KMS-11 (cell line): ENCODE measurements at regions not wholly inside any gene's neighbourhood (a gene's known extent, or its start where the extent isn't known, plus 50 kb on each side); places are given as distances from the start of the nearest gene placed in this dataset.

Experiments
- H2AFZ ChIP-seq: fragments of 200-600 bp; sonication (generic); 2 replicates; pipeline ENCODE4 v1.6.1; 2016; ENCODE audit warnings: antibody characterized with exemption, mixed run types, low read depth
- H3K27ac ChIP-seq: fragments of 200-600 bp; sonication (generic); 2 replicates; pipeline ENCODE4 v1.6.1; 2016; ENCODE audit warnings: mild to moderate bottlenecking, mixed run types
- H3K27me3 ChIP-seq: fragments of 200-600 bp; sonication (generic); 2 replicates; pipeline ENCODE4 v1.6.1; 2017; ENCODE audit warnings: mild to moderate bottlenecking, low read depth, mixed run types, moderate library complexity; ENCODE audit not compliant: insufficient read depth
- H3K36me3 ChIP-seq: fragments of 200-600 bp; sonication (generic); 2 replicates; pipeline ENCODE4 v1.6.1; 2017; ENCODE audit warnings: mild to moderate bottlenecking, mixed run types; ENCODE audit not compliant: insufficient read depth
- H3K4me1 ChIP-seq: fragments of 200-600 bp; sonication (generic); 2 replicates; pipeline ENCODE4 v1.6.1; 2016; ENCODE audit warnings: mild to moderate bottlenecking, low read depth, mixed run types; ENCODE audit not compliant: poor library complexity, severe bottlenecking
- H3K4me2 ChIP-seq: fragments of 200-600 bp; sonication (generic); 2 replicates; pipeline ENCODE4 v1.7.0; 2016; ENCODE audit warnings: mild to moderate bottlenecking, mixed run types
- H3K4me3 ChIP-seq: fragments of 200-600 bp; sonication (generic); IDR thresholded peaks from 2 replicates; pipeline ENCODE4 v1.6.1; 2017; ENCODE audit warnings: low read depth, low read length, mixed read lengths; ENCODE audit not compliant: insufficient read depth
- H3K79me2 ChIP-seq: fragments of 200-600 bp; sonication (generic); 2 replicates; pipeline ENCODE4 v1.6.1; 2016; ENCODE audit warnings: low read depth, mixed run types; ENCODE audit not compliant: insufficient read depth
- H3K9ac ChIP-seq: fragments of 200-600 bp; sonication (generic); 2 replicates; pipeline ENCODE4 v1.6.1; 2016; ENCODE audit warnings: mild to moderate bottlenecking, mixed run types
- H4K20me1 ChIP-seq: fragments of 200-600 bp; sonication (generic); 2 replicates; pipeline ENCODE4 v1.6.1; 2016; ENCODE audit warnings: mild to moderate bottlenecking, mixed run types; ENCODE audit not compliant: insufficient read depth
- TF ChIP-seq, protein P1 (sequence below): fragments of 200-600 bp; sonication (generic); conservative IDR thresholded peaks from 2 replicates; pipeline ENCODE4 v1.6.1; 2017; ENCODE audit warnings: low read depth, mild to moderate bottlenecking, antibody characterized with exemption, low read length, moderate library complexity, mixed read lengths

DNA sequence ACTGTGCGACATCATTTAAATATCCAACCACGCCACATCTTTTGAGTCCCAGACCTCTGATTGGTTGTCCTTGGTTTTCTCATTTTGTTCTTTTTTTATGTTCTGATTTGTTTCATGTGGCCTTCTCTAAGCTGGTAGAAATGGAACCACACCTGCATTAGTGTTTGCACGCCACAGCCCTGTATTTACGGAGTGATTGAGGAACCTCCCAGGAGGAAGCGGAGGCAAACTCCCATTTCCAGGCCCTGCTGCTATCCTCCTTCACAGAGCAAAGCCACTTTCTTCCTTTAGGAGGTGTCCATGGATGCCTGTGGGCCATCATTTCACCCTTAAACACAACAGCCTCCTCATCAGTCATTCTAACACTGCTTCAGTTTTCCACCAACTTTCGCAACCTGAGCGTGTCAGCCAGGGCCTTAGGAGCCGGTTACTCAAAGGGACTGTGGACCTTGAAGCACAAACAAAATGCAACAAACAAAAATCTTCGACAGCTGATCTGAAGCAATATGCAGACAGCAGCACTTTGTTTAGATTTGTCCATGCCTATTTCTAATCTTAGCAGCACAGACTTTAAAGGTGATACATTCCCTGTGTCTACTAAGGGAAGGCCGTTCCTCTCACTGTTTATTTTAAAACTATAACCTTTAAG, 1258.1 kb upstream of the TMEM132C start:
- no peaks in the 10 kb centered on the region for H4K20me1 ChIP-seq
- TF ChIP-seq, protein P1, sequence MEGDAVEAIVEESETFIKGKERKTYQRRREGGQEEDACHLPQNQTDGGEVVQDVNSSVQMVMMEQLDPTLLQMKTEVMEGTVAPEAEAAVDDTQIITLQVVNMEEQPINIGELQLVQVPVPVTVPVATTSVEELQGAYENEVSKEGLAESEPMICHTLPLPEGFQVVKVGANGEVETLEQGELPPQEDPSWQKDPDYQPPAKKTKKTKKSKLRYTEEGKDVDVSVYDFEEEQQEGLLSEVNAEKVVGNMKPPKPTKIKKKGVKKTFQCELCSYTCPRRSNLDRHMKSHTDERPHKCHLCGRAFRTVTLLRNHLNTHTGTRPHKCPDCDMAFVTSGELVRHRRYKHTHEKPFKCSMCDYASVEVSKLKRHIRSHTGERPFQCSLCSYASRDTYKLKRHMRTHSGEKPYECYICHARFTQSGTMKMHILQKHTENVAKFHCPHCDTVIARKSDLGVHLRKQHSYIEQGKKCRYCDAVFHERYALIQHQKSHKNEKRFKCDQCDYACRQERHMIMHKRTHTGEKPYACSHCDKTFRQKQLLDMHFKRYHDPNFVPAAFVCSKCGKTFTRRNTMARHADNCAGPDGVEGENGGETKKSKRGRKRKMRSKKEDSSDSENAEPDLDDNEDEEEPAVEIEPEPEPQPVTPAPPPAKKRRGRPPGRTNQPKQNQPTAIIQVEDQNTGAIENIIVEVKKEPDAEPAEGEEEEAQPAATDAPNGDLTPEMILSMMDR = no peak
- no peaks in the 10 kb centered on the region for H3K36me3 ChIP-seq
- no peak overlapping the region for H3K9ac ChIP-seq
- no peak overlapping the region for H3K4me2 ChIP-seq
- H2AFZ ChIP-seq = no peak overlapping the region
- no peaks in the 10 kb centered on the region for H3K27me3 ChIP-seq
- no peaks in the 10 kb centered on the region for H3K4me1 ChIP-seq
- H3K27ac ChIP-seq = no peak overlapping the region
- no peaks in the 10 kb centered on the region for H3K79me2 ChIP-seq
- H3K4me3 ChIP-seq = no peak overlapping the region

DNA sequence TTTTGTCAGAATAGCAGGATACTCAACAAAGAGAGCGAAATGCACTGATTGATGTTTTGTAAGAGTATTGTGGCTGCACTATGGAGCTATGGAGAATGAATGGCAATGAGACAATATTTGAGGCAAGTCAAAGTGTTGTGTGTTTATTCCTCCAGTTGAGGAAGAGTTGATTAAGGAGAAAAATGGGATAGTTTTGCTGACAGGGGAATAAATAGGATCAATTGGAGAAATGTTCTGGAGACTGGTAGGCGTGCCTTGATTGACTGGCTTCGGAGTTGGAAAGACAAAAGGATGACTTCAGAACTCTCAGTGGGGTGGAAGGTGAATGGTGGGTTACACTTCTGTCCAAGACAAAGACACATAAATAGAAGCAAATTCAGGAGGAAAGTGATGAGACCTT, 1254.9 kb upstream of the TMEM132C start:
- Histone ChIP-seq H3K4me2 (no peak overlapping the region), H3K27me3 (no peaks in the 10 kb centered on the region), H3K4me1 (no peaks in the 10 kb centered on the region), H3K36me3 (no peaks in the 10 kb centered on the region), H3K9ac (no peak overlapping the region), H2AFZ (no peak overlapping the region), H3K4me3 (no peak overlapping the region), H3K27ac (no peak overlapping the region), H3K79me2 (no peaks in the 10 kb centered on the region), H4K20me1 (no peaks in the 10 kb centered on the region)
- TF ChIP-seq, protein P1 = no peak

DNA sequence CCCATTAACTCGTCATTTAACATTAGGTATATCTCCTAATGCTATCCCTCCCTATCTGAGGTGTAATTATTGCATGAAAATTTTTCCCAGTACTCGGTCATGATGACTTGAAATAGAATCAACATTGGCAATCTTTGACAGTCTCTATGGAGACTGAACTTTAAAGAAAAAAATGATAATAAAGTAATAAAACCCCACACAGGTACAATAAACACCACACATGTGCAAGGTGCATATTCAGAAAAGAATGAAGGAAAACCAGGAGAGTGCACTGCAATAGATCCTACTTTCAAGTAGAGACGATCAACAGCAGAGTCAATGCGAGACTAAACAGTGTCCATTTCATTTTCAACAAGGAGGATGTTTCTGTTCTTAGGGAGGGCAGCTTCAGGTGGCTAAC, 1253.8 kb upstream of the TMEM132C start:
- Histone ChIP-seq H3K4me3 (no peak overlapping the region), H3K4me1 (no peaks in the 10 kb centered on the region), H3K27me3 (no peaks in the 10 kb centered on the region), H4K20me1 (no peaks in the 10 kb centered on the region), H3K79me2 (no peaks in the 10 kb centered on the region), H3K9ac (no peak overlapping the region), H3K27ac (no peak overlapping the region), H3K36me3 (no peaks in the 10 kb centered on the region), H2AFZ (no peak overlapping the region), H3K4me2 (no peak overlapping the region)
- TF ChIP-seq, protein P1 = no peak

DNA sequence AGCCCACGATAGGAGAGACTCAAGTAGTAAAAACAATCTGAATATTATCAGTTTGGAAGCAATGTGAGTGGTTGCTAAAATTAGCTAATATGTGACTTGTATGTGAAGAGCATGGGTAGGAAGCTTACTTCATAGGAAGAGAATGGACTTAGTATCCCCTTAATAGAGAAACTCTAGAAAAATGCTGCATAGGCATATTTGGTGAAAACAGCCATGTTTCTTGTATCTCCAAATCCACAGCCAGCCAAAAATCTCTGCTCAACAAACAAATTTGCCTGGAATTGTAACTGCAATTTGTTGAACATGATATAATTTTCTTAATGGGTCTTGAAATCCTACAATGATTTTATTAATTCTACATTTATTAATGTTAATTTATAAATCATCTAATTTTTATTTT, 1252.9 kb upstream of the TMEM132C start:
- no peaks in the 10 kb centered on the region for H3K4me1 ChIP-seq
- H3K27ac ChIP-seq = no peak overlapping the region
- no peak overlapping the region for H3K4me3 ChIP-seq
- no peaks in the 10 kb centered on the region for H3K79me2 ChIP-seq
- no peaks in the 10 kb centered on the region for H4K20me1 ChIP-seq
- H3K4me2 ChIP-seq = no peak overlapping the region
- H3K27me3 ChIP-seq = no peaks in the 10 kb centered on the region
- H3K9ac ChIP-seq = no peak overlapping the region
- H3K36me3 ChIP-seq = no peaks in the 10 kb centered on the region
- no peak overlapping the region for H2AFZ ChIP-seq
- TF ChIP-seq, protein P1 = no peak
